Astrocyte of the cerebellum (primary cell): ENCODE measurements at regions not wholly inside any gene's neighbourhood (a gene's known extent, or its start where the extent isn't known, plus 50 kb on each side); places are given as distances from the start of the nearest gene placed in this dataset.

ENCODE experiments used
- DNase-seq: peaks from one replicate; pipeline ENCODE4 v3.0.0-alpha.2; 2011; ENCODE audit warnings: low read depth
- H3K4me3 ChIP-seq: 2 replicates; pipeline ENCODE4 v1.5.1; 2011; ENCODE audit warnings: mild to moderate bottlenecking, low read depth, low read length, moderate library complexity
- in situ Hi-C: cut with HindIII; loops from 2 replicates; pipeline ENCODE4 v1.10.0; 2017; ENCODE audit warnings: low sequenced_read_pairs
- TF ChIP-seq, protein P1 (sequence below): IDR thresholded peaks from 2 replicates; pipeline ENCODE4 v1.5.1; 2012; ENCODE audit warnings: low read length, low read depth, moderate library complexity, mild to moderate bottlenecking; ENCODE audit errors: missing control alignments

GRCh38 chr18:45255197-45255890 is 359.9 kb upstream of the SLC14A2 start:
- TF ChIP-seq, protein P1, sequence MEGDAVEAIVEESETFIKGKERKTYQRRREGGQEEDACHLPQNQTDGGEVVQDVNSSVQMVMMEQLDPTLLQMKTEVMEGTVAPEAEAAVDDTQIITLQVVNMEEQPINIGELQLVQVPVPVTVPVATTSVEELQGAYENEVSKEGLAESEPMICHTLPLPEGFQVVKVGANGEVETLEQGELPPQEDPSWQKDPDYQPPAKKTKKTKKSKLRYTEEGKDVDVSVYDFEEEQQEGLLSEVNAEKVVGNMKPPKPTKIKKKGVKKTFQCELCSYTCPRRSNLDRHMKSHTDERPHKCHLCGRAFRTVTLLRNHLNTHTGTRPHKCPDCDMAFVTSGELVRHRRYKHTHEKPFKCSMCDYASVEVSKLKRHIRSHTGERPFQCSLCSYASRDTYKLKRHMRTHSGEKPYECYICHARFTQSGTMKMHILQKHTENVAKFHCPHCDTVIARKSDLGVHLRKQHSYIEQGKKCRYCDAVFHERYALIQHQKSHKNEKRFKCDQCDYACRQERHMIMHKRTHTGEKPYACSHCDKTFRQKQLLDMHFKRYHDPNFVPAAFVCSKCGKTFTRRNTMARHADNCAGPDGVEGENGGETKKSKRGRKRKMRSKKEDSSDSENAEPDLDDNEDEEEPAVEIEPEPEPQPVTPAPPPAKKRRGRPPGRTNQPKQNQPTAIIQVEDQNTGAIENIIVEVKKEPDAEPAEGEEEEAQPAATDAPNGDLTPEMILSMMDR: no peak
- H3K4me3 ChIP-seq: no peak overlapping the region
- in situ Hi-C loops: no loop called here
- DNase-seq: peak; percentile 90

DNA sequence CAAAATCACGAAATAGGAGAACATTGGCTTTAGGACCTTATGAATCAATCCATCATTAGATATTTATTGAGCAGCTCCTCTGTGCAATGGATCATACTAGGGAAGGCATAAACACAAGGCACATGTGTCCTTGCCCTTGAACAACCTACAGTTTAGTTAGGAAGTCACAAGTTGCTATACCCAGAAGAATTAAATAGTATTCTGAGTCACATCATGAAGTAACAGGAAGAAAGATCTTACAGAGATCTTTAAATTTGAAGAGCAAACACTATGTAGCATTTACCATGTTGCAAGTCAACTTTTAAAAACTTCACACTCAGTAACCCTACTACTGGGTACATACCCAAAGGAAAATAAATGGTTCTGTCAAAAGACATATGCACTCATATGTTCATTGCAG is 355.2 kb upstream of the SLC14A2 start:
- in situ Hi-C loops: no loop called here
- TF ChIP-seq, protein P1: no peak
- no peak overlapping the region for H3K4me3 ChIP-seq
- DNase-seq: no peak

DNA sequence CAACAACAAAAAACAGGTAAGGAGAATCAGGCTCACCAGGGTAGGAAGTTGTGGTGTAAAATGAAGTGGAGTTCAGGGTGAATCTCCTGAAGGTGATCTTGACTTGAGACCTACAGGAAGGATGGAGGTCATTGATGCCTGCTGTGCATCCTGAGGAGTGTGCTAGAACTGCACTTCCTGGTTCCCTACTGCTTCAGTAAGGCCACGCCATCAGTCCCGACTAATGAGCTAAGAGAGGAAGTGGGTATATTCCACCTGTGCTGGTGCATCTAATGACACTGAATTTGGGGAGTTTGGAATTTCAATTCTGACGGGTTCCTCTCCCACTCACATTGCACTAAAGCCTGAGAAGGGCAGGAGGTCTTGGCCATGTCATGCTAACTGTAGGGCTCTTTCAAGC is 349.3 kb upstream of the SLC14A2 start:
- in situ Hi-C loops: no loop called here
- H3K4me3 ChIP-seq: no peak overlapping the region
- TF ChIP-seq, protein P1: no peak
- no peak for DNase-seq

DNA sequence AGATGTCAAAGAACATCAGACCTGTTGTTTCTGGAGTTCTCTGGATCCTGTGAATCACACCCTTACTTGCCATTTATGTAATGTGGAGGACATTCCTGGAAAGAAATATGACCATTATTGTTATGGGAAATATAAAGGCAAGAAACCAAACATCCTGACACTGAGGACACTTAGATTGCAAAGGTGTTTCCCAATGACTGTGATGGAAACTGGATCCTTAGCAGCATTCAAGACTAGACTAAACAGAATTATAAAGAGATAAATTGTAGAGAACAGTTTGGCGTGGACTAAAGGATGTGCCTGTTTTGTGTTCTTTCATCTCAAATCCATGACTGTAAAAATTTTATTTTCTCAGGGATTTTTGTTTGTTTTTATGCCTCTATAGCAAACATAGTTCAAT is 347.7 kb upstream of the SLC14A2 start:
- no peak for DNase-seq
- in situ Hi-C loops: no loop called here

DNA sequence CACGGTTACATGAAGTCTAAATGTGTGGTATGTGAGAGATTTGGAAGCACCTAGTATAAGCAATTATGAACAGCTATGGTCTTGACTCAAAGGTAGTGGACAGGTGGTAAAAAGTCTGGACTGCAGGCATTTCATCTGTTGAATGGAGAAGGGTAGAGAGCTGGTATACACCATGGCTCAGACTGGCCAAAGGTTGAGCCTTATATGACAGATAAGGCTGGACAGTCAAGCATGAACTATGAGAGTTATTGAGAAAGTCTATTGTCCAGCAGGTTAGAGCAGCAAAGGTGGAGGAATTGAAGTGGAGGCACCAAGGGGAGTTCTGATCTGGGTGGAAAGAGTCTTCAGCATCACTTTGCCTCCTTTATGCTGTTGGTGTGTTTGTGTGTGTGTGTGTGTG is 346.7 kb upstream of the SLC14A2 start:
- H3K4me3 ChIP-seq: no peak overlapping the region
- in situ Hi-C loops: no loop called here
- TF ChIP-seq, protein P1: no peak
- no peak for DNase-seq

More for the DNA sequence above, 347.7 kb upstream of the SLC14A2 start:
- no peak overlapping the region for H3K4me3 ChIP-seq
- TF ChIP-seq, protein P1: no peak

GRCh38 chr18:45270289-45270771 is 344.9 kb upstream of the SLC14A2 start:
- in situ Hi-C loops: no loop called here

More at GRCh38 chr18:45270289-45270771, 344.9 kb upstream of the SLC14A2 start:
- no peak for DNase-seq
- TF ChIP-seq, protein P1: no peak
- no peak overlapping the region for H3K4me3 ChIP-seq
